ENCODE measurements at regions not wholly inside any gene's neighbourhood (a gene's known extent, or its start where the extent isn't known, plus 50 kb on each side); places are given as distances from the start of the nearest gene placed in this dataset.

DNA sequence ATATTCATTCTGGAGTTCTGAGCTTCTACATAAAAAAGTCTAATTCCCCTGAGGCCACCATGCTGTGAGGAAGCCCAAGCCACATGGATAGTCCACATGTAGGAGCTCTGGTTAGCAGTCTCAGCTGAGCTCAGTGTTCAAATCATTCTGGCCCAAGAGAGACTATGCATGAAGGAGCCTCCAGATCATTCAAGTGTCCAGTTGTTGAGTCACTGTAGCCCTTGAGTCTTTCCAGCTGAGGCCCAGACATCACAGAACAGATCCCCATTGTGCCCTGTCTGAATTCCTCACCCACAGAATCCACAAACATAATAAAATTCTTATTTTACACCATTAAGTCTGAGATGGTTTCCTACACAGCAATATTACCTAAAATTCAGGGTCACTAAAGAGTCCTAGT, 107.0 kb upstream of the NGF start:
- Histone ChIP-seq H3K27me3 (ENCODE audit: control insufficient read depth in 4 of 4, insufficient read depth in 4 of 4, low read length in 3 of 4) (no peaks in the 10 kb centered on the region), H3K27ac (ENCODE audit: low read depth in 1 of 2, low read length in 2 of 2) (no peak overlapping the region), H3K36me3 (ENCODE audit: control insufficient read depth in 4 of 4, insufficient read depth in 3 of 4, low read depth in 1 of 4, low read length in 3 of 4) (no peaks in the 10 kb centered on the region), H3K4me3 (ENCODE audit: low read depth in 1 of 3, low read length in 3 of 3) (no peak overlapping the region), H3K4me1 (ENCODE audit: control insufficient read depth in 4 of 4, insufficient read depth in 4 of 4, low read length in 3 of 4) (no peaks in the 10 kb centered on the region), H3K9me3 (ENCODE audit: control insufficient read depth in 4 of 4, low read length in 3 of 4) (peaks cover 0 to 4% (median 0%) of the 10 kb centered on the region in 4 donors), H3K9ac (ENCODE audit: low read depth in 1 of 2, low read length in 2 of 2) (no peak overlapping the region)
- TF ChIP-seq, protein P1, sequence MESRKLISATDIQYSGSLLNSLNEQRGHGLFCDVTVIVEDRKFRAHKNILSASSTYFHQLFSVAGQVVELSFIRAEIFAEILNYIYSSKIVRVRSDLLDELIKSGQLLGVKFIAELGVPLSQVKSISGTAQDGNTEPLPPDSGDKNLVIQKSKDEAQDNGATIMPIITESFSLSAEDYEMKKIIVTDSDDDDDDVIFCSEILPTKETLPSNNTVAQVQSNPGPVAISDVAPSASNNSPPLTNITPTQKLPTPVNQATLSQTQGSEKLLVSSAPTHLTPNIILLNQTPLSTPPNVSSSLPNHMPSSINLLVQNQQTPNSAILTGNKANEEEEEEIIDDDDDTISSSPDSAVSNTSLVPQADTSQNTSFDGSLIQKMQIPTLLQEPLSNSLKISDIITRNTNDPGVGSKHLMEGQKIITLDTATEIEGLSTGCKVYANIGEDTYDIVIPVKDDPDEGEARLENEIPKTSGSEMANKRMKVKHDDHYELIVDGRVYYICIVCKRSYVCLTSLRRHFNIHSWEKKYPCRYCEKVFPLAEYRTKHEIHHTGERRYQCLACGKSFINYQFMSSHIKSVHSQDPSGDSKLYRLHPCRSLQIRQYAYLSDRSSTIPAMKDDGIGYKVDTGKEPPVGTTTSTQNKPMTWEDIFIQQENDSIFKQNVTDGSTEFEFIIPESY (IDR thresholded peaks at IDR 0.05): no peak
- TF ChIP-seq, protein P2, sequence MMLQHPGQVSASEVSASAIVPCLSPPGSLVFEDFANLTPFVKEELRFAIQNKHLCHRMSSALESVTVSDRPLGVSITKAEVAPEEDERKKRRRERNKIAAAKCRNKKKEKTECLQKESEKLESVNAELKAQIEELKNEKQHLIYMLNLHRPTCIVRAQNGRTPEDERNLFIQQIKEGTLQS (IDR thresholded peaks at IDR 0.05): no peak
- TF ChIP-seq TAF1 (conservative IDR thresholded peaks at IDR 0.05) (no peak), FOXA1 (IDR thresholded peaks at IDR 0.05) (no peak), JUND (IDR thresholded peaks at IDR 0.05) (no peak), FOXA2 (IDR thresholded peaks at IDR 0.05) (no peak)
- TF ChIP-seq, protein P3, sequence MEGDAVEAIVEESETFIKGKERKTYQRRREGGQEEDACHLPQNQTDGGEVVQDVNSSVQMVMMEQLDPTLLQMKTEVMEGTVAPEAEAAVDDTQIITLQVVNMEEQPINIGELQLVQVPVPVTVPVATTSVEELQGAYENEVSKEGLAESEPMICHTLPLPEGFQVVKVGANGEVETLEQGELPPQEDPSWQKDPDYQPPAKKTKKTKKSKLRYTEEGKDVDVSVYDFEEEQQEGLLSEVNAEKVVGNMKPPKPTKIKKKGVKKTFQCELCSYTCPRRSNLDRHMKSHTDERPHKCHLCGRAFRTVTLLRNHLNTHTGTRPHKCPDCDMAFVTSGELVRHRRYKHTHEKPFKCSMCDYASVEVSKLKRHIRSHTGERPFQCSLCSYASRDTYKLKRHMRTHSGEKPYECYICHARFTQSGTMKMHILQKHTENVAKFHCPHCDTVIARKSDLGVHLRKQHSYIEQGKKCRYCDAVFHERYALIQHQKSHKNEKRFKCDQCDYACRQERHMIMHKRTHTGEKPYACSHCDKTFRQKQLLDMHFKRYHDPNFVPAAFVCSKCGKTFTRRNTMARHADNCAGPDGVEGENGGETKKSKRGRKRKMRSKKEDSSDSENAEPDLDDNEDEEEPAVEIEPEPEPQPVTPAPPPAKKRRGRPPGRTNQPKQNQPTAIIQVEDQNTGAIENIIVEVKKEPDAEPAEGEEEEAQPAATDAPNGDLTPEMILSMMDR (IDR thresholded peaks at IDR 0.05; ENCODE audit: low read depth, low read length, missing input control): no peak
- DNase-seq (ENCODE audit: low spot score): no peak

DNA sequence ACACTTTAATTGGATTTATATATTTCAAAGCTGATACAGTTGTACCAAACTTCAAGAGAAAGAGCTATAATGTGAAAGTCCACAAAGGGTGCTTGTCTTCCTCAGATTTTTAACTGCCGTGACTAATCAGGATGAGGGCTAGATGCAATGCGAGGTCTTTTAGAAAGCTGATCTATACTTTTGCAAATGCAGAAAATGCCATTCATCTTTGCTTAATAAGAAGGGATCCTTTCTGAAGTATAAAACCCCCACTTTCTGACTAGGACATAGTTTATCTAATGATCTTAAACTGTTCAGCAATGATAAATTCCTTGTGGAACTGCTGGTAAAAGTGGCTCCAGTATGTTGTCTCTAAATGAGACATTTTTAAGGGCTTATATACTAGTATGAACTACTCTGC, 102.7 kb upstream of the NGF start:
- H3K9me3 ChIP-seq (ENCODE audit: control insufficient read depth in 4 of 4, low read length in 3 of 4): peaks cover 0 to 4% (median 0%) of the 10 kb centered on the region in 4 donors
- H3K4me3 ChIP-seq (ENCODE audit: low read depth in 1 of 3, low read length in 3 of 3): no peak overlapping the region
- WGBS: 93% methylated on average over 2 of the region's 2 CpGs
- TF ChIP-seq NR2F2 (IDR thresholded peaks at IDR 0.05): no peak
- TF ChIP-seq RXRA (IDR thresholded peaks at IDR 0.05): no peak
- TF ChIP-seq, protein P4, sequence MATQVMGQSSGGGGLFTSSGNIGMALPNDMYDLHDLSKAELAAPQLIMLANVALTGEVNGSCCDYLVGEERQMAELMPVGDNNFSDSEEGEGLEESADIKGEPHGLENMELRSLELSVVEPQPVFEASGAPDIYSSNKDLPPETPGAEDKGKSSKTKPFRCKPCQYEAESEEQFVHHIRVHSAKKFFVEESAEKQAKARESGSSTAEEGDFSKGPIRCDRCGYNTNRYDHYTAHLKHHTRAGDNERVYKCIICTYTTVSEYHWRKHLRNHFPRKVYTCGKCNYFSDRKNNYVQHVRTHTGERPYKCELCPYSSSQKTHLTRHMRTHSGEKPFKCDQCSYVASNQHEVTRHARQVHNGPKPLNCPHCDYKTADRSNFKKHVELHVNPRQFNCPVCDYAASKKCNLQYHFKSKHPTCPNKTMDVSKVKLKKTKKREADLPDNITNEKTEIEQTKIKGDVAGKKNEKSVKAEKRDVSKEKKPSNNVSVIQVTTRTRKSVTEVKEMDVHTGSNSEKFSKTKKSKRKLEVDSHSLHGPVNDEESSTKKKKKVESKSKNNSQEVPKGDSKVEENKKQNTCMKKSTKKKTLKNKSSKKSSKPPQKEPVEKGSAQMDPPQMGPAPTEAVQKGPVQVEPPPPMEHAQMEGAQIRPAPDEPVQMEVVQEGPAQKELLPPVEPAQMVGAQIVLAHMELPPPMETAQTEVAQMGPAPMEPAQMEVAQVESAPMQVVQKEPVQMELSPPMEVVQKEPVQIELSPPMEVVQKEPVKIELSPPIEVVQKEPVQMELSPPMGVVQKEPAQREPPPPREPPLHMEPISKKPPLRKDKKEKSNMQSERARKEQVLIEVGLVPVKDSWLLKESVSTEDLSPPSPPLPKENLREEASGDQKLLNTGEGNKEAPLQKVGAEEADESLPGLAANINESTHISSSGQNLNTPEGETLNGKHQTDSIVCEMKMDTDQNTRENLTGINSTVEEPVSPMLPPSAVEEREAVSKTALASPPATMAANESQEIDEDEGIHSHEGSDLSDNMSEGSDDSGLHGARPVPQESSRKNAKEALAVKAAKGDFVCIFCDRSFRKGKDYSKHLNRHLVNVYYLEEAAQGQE (IDR thresholded peaks at IDR 0.05): no peak
- TF ChIP-seq SP1 (IDR thresholded peaks at IDR 0.05): no peak
- TF ChIP-seq, protein P2 (IDR thresholded peaks at IDR 0.05): no peak
- no peak for TF ChIP-seq JUND (IDR thresholded peaks at IDR 0.05)
- TF ChIP-seq, protein P5, sequence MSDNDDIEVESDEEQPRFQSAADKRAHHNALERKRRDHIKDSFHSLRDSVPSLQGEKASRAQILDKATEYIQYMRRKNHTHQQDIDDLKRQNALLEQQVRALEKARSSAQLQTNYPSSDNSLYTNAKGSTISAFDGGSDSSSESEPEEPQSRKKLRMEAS (IDR thresholded peaks at IDR 0.05): no peak
- TF ChIP-seq HNF4G (IDR thresholded peaks at IDR 0.05): no peak
- TF ChIP-seq, protein P3 (IDR thresholded peaks at IDR 0.05; ENCODE audit: low read depth, low read length, missing input control): no peak
- TF ChIP-seq, protein P1 (IDR thresholded peaks at IDR 0.05): no peak
- TF ChIP-seq TAF1 (conservative IDR thresholded peaks at IDR 0.05): no peak
- no peak for TF ChIP-seq FOXA1 (IDR thresholded peaks at IDR 0.05)
- no peak for TF ChIP-seq YY1 (IDR thresholded peaks at IDR 0.05)
- TF ChIP-seq RAD21 (IDR thresholded peaks at IDR 0.05): no peak
- TF ChIP-seq HNF4A (conservative IDR thresholded peaks at IDR 0.05): no peak
- TF ChIP-seq EGR1 (IDR thresholded peaks at IDR 0.05; ENCODE audit: low read depth in 2 of 2): no peak
- TF ChIP-seq FOXA2 (IDR thresholded peaks at IDR 0.05): no peak
- no peaks in the 10 kb centered on the region for H3K27me3 ChIP-seq (ENCODE audit: control insufficient read depth in 4 of 4, insufficient read depth in 4 of 4, low read length in 3 of 4)
- H3K4me1 ChIP-seq (ENCODE audit: control insufficient read depth in 4 of 4, insufficient read depth in 4 of 4, low read length in 3 of 4): no peaks in the 10 kb centered on the region
- H3K36me3 ChIP-seq (ENCODE audit: control insufficient read depth in 4 of 4, insufficient read depth in 3 of 4, low read depth in 1 of 4, low read length in 3 of 4): no peaks in the 10 kb centered on the region
- DNase-seq (ENCODE audit: low spot score): no peak
- no peak overlapping the region for H3K27ac ChIP-seq (ENCODE audit: low read depth in 1 of 2, low read length in 2 of 2)
- no peak overlapping the region for H3K9ac ChIP-seq (ENCODE audit: low read depth in 1 of 2, low read length in 2 of 2)

Measured in liver (tissue), 8 donors.